ENCODE measurements at regions not wholly inside any gene's neighbourhood (a gene's known extent, or its start where the extent isn't known, plus 50 kb on each side); places are given as distances from the start of the nearest gene placed in this dataset.

- DNase-seq (ENCODE audit: low read depth), result no peak
- H3K4me3 ChIP-seq (ENCODE audit: low read depth, low read length), result no peak overlapping the region
- TF ChIP-seq, protein P1, sequence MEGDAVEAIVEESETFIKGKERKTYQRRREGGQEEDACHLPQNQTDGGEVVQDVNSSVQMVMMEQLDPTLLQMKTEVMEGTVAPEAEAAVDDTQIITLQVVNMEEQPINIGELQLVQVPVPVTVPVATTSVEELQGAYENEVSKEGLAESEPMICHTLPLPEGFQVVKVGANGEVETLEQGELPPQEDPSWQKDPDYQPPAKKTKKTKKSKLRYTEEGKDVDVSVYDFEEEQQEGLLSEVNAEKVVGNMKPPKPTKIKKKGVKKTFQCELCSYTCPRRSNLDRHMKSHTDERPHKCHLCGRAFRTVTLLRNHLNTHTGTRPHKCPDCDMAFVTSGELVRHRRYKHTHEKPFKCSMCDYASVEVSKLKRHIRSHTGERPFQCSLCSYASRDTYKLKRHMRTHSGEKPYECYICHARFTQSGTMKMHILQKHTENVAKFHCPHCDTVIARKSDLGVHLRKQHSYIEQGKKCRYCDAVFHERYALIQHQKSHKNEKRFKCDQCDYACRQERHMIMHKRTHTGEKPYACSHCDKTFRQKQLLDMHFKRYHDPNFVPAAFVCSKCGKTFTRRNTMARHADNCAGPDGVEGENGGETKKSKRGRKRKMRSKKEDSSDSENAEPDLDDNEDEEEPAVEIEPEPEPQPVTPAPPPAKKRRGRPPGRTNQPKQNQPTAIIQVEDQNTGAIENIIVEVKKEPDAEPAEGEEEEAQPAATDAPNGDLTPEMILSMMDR (IDR thresholded peaks at IDR 0.05; ENCODE audit: insufficient read depth, low read depth, low read length), result no peak
These were observed 449.1 kb upstream of the DAB1 start for GRCh38 chr1:57872913-57873312.

- H3K4me3 ChIP-seq (ENCODE audit: low read depth, low read length), result no peak overlapping the region
- TF ChIP-seq, protein P1 (IDR thresholded peaks at IDR 0.05; ENCODE audit: insufficient read depth, low read depth, low read length), result no peak
- DNase-seq (ENCODE audit: low read depth), result no peak
These were observed 445.0 kb upstream of the DAB1 start for GRCh38 chr1:57868908-57869307.

DNA sequence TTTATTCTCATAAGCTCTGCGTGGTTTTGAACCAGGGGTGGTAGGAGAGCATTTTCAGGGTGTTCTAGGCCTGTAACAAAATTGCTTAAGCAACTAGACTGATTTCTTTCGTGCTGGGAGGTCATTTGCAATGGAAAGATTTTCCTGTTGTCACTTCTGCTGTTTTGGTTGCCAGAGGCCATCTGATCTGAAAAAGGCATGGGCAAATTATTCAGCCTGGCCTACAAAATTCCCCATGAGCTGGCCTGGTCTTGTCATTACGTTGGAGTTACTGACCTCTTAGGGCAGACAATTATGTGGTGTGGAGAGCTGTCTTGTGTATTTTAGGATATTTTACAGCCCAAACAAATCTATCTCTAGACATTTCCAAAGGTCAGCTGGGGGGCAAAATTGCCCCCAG is 444.4 kb upstream of the DAB1 start:
- no peak overlapping the region for H3K4me3 ChIP-seq (ENCODE audit: low read depth, low read length)
- TF ChIP-seq, protein P1 (IDR thresholded peaks at IDR 0.05; ENCODE audit: insufficient read depth, low read depth, low read length), result no peak
- no peak for DNase-seq (ENCODE audit: low read depth)

GRCh38 chr1:57866998-57867397 is 443.1 kb upstream of the DAB1 start:
- DNase-seq (ENCODE audit: low read depth), result no peak
- TF ChIP-seq, protein P1 (IDR thresholded peaks at IDR 0.05; ENCODE audit: insufficient read depth, low read depth, low read length), result no peak
- no peak overlapping the region for H3K4me3 ChIP-seq (ENCODE audit: low read depth, low read length)

GRCh38 chr1:57860931-57861565 is 437.2 kb upstream of the DAB1 start:
- DNase-seq (ENCODE audit: low read depth), result no peak
- TF ChIP-seq, protein P1 (IDR thresholded peaks at IDR 0.05; ENCODE audit: insufficient read depth, low read depth, low read length), result no peak
- H3K4me3 ChIP-seq (ENCODE audit: low read depth, low read length), result no peak overlapping the region

DNA sequence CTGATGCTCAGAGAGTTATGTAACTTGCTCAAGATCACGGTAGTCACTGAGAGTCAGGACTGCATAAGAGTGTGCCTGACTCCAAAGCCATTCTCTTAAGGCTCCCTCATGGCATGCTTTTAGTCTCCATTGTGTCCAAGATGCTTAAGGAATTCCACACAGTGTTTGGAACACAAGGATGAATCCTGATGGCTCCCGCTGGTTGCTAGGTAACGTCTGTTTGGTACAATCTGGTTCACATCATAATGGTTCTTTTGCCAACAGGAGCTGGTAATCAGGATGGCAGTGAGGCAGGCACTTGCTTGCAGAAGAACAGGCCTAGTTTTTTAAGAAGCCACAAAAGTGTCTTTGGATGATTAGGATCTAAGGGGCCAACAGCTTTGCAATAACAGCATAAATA is 436.5 kb upstream of the DAB1 start:
- no peak for DNase-seq (ENCODE audit: low read depth)
- H3K4me3 ChIP-seq (ENCODE audit: low read depth, low read length), result no peak overlapping the region
- TF ChIP-seq, protein P1 (IDR thresholded peaks at IDR 0.05; ENCODE audit: insufficient read depth, low read depth, low read length), result no peak

DNA sequence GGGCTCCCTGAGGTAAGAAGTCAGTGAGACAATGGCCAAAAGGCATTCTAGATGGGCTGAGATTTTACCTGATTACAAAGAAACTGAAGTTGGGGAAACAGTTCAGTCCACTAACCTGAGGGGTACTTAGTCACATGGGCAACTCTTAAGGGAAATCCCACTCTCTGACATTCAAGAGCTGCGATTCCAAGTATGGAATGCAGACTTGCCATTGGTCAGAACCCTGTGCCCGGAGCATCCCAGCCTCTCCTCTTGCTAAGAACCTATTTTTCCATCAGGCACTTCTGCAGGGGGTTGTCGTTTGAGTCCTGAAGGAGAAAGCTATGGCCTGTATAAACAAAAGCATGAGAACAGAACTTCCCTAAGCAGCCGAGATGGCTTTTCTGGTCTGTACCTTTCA is 434.9 kb upstream of the DAB1 start:
- no peak for DNase-seq (ENCODE audit: low read depth)
- H3K4me3 ChIP-seq (ENCODE audit: low read depth, low read length), result no peak overlapping the region
- TF ChIP-seq, protein P1 (IDR thresholded peaks at IDR 0.05; ENCODE audit: insufficient read depth, low read depth, low read length), result no peak

Measured in fibroblast of villous mesenchyme (primary cell).